ENCODE measurements at regions not wholly inside any gene's neighbourhood (a gene's known extent, or its start where the extent isn't known, plus 50 kb on each side); places are given as distances from the start of the nearest gene placed in this dataset.

DNA sequence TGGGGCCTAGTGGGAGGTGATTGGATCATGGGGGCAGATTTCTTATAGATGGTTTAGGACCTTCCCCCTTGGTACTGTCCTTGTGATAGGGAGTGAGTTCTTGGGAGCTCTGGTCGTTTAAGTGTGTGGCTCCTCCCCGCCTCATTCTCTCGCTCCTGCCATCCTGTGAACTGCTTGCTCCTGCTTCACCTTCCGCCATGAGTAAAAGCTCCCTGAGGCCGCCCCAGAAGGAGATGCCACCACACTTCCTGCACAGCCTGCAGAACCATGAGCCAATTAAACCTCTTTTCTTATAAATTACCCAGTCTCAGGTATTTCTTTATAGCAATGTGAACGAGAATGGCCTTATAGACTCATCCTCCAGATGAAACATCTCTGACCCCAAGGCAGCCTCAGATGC lies 101.5 kb downstream of the KCNF1 start:
- no peak for DNase-seq
- ChIA-PET CTCF (no interaction called here), POLR2A (no interaction called here)
- Mint-ChIP-seq H3K27me3 (peaks cover 9% of the 10 kb centered on the region), H3K4me3 (no peak overlapping the region), H3K9me3 (peaks cover 10% of the 10 kb centered on the region), H3K36me3 (ENCODE audit: low read depth) (no peaks in the 10 kb centered on the region), H3K27ac (no peak overlapping the region), H3K4me1 (ENCODE audit: low read depth) (no peaks in the 10 kb centered on the region)
- TF ChIP-seq, protein P1, sequence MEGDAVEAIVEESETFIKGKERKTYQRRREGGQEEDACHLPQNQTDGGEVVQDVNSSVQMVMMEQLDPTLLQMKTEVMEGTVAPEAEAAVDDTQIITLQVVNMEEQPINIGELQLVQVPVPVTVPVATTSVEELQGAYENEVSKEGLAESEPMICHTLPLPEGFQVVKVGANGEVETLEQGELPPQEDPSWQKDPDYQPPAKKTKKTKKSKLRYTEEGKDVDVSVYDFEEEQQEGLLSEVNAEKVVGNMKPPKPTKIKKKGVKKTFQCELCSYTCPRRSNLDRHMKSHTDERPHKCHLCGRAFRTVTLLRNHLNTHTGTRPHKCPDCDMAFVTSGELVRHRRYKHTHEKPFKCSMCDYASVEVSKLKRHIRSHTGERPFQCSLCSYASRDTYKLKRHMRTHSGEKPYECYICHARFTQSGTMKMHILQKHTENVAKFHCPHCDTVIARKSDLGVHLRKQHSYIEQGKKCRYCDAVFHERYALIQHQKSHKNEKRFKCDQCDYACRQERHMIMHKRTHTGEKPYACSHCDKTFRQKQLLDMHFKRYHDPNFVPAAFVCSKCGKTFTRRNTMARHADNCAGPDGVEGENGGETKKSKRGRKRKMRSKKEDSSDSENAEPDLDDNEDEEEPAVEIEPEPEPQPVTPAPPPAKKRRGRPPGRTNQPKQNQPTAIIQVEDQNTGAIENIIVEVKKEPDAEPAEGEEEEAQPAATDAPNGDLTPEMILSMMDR (IDR thresholded peaks at IDR 0.05), result no peak
- intact Hi-C loops (cut with micrococcal nuclease), result no loop called here
- no peak for ATAC-seq

DNA sequence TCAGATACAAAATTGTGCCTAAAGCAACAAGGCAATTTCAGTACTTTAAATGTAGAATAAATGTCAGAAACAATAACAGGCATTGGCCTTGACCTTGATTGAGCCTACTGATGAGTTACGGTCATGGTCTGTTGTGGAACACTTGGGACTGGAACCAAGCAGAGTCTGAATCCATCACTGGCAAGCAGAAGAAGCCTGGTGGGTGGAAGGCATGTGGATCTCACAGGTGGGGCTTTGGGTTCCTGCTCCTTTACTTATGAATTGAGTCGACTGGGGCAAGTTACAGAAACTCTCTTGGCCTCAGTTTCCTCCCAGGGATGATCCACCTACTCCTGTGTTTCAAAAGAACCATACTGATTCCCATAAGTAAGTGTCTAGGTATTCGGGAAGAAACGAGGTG lies 102.3 kb downstream of the KCNF1 start:
- DNase-seq (no peak), ATAC-seq (no peak)
- TF ChIP-seq, protein P1 (IDR thresholded peaks at IDR 0.05), result no peak
- ChIA-PET CTCF (no interaction called here), POLR2A (no interaction called here)
- H3K4me1 Mint-ChIP-seq (ENCODE audit: low read depth), result no peaks in the 10 kb centered on the region
- H3K9me3 Mint-ChIP-seq, result peaks cover 10% of the 10 kb centered on the region
- H3K36me3 Mint-ChIP-seq (ENCODE audit: low read depth), result no peaks in the 10 kb centered on the region
- H3K27ac Mint-ChIP-seq, result no peak overlapping the region
- H3K27me3 Mint-ChIP-seq, result peaks cover 9% of the 10 kb centered on the region
- no peak overlapping the region for H3K4me3 Mint-ChIP-seq
- intact Hi-C loops (cut with micrococcal nuclease), result no loop called here

DNA sequence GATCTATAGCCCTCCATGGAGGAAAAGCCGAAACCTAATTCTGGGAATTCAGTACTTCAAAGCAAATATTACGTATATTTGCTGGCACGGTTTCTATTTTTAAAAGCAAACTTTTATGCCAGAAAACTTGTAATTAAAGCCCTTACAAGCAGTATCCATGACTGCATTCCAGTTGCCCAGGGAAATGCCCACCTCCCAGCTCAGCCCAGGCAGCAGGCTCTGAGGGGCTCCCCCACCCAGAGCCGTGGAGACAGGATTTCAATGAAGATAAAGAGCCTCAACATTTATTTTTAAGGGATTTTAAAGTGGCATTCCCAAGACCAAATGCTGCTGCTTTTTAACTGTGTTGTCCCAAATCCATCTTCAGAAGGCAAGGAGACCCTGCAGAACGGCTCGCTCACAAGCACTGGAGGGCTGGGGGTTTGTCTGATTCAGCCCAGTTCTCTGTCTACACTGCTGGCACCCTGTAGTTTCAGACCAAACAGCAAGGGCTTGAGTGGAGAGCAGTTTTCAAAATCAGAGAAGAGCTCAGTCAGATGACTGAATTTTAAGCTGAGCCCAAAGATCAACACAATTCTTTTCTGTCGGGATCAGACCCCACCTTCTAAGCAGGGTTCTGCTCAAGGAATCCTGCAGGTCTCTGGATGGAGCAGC lies 105.1 kb downstream of the KCNF1 start:
- no peaks in the 10 kb centered on the region for H3K4me1 Mint-ChIP-seq (ENCODE audit: low read depth)
- intact Hi-C loops (cut with micrococcal nuclease), result no loop called here
- DNase-seq (no peak), ATAC-seq (no peak)
- TF ChIP-seq, protein P1 (IDR thresholded peaks at IDR 0.05), result no peak
- no peak overlapping the region for H3K4me3 Mint-ChIP-seq
- ChIA-PET CTCF (no interaction called here), POLR2A (no interaction called here)
- peaks cover 10% of the 10 kb centered on the region for H3K27me3 Mint-ChIP-seq
- no peaks in the 10 kb centered on the region for H3K36me3 Mint-ChIP-seq (ENCODE audit: low read depth)
- no peak overlapping the region for H3K27ac Mint-ChIP-seq
- no peaks in the 10 kb centered on the region for H3K9me3 Mint-ChIP-seq

DNA sequence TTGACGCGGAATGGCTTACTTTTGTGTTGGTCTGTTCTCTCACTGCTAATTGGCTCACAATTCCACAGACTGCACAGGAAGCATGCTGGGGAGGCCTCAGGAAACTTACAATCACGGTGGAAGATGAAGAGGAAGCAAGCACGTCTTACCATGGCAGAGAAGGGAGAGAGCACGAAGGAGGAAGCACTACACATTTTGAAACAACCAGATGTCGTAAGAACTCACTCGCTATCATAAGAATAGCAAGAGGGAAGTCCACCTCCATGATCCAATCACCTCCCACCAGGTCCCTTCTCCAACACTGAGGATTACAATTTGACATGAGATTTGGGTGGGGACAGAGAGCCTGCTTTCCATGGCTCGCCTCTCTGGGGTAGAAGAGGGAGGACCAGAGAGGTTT lies 106.2 kb downstream of the KCNF1 start:
- CTCF ChIA-PET, result no interaction called here
- Mint-ChIP-seq H3K9me3 (no peaks in the 10 kb centered on the region), H3K4me1 (ENCODE audit: low read depth) (no peaks in the 10 kb centered on the region), H3K27ac (no peak overlapping the region), H3K27me3 (peaks cover 10% of the 10 kb centered on the region), H3K36me3 (ENCODE audit: low read depth) (no peaks in the 10 kb centered on the region), H3K4me3 (no peak overlapping the region)
- DNase-seq, result no peak
- intact Hi-C loops (cut with micrococcal nuclease), result no loop called here
- ATAC-seq, result no peak
- POLR2A ChIA-PET, result no interaction called here
- TF ChIP-seq, protein P1 (IDR thresholded peaks at IDR 0.05), result no peak

DNA sequence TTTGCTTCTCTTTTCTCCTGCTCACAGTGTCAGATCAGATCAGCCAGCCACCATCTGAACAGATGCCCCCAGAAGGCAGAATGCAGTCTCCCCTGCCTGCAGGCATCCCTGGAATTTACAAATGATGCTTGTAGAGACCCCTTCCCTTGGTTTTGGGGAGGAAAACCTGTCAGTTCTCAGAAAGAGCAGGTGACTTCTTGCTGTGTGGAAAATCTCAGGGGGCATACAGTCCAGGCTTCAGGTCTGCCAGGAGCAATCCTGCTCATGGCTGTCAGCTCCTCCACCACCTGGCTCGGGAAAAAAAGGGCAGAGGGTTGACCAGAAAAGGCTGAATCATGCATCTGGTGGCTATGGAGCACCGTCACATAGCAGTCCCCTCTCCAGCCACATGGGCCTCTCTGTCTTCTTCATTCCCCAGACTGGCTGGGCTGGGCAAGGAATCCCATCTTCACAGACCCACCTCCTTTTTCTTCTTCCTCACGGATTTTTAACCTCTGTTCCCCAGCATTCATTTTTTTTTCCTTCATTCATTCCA lies 107.0 kb downstream of the KCNF1 start:
- Mint-ChIP-seq H3K9me3 (no peaks in the 10 kb centered on the region), H3K4me3 (no peak overlapping the region), H3K27ac (no peak overlapping the region), H3K4me1 (ENCODE audit: low read depth) (no peaks in the 10 kb centered on the region), H3K36me3 (ENCODE audit: low read depth) (no peaks in the 10 kb centered on the region), H3K27me3 (peaks cover 8% of the 10 kb centered on the region)
- POLR2A ChIA-PET, result no interaction called here
- intact Hi-C loops (cut with micrococcal nuclease), result no loop called here
- DNase-seq (no peak), ATAC-seq (no peak)
- TF ChIP-seq, protein P1 (IDR thresholded peaks at IDR 0.05), result no peak
- CTCF ChIA-PET, result no interaction called here

All from activated CD8-positive, alpha-beta T cell treated with anti-CD3 and anti-CD28 coated beads for 36 hours (primary cell).